Loucy (cell line): ENCODE measurements at regions not wholly inside any gene's neighbourhood (a gene's known extent, or its start where the extent isn't known, plus 50 kb on each side); places are given as distances from the start of the nearest gene placed in this dataset.

Experiments used
- EZH2phosphoT487 ChIP-seq: fragments of 200-600 bp; IDR thresholded peaks from 2 replicates; pipeline ENCODE4 v1.6.1; 2018; ENCODE audit warnings: antibody characterized with exemption, mild to moderate bottlenecking, moderate library complexity, borderline replicate concordance
- TF ChIP-seq, protein P1 (sequence below): fragments of 200-600 bp; sonication (generic); conservative IDR thresholded peaks from 2 replicates; pipeline ENCODE4 v1.5.1; 2014; ENCODE audit warnings: mild to moderate bottlenecking, antibody characterized with exemption, low read length

DNA sequence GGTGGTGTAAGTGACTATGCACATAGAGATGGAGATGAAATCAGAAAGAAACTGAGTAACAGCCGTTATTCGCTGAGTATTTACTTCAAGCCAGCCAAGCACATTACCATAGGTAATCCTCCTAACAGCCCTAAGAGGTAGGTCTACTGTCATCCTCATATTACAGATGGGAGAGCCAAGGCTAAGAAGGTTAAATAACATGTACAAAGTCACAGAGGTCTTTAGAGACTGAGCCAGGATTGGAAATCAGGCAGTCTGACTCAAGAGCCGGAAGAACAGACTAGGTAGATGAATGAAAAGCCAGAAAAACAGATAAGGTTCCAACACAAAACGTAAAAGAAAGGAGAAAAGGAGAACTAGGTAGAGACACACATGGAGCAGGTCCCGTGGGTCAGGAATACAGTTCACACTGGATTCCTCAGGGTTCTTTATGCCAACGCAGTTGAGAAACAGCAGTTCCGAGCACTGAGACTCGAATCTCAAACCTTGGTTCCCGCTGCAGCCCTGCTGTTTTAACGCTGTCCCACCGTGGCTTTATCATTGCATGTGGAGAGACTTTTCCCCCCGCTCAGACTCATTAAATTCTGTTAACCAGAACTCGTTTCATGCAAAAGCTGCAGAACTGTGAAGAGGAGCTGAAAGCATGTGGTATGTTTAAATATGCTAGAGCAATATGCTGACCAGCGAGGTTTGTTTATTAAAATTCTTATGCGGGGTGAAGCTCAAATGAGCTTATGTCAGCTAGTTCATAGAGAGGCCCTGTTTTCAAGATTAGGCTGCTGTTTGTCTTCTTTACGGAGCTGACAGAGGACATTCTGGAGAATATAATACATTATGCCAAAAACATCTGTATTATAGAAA, 537.9 kb downstream of the CD83 start:
- TF ChIP-seq, protein P1, sequence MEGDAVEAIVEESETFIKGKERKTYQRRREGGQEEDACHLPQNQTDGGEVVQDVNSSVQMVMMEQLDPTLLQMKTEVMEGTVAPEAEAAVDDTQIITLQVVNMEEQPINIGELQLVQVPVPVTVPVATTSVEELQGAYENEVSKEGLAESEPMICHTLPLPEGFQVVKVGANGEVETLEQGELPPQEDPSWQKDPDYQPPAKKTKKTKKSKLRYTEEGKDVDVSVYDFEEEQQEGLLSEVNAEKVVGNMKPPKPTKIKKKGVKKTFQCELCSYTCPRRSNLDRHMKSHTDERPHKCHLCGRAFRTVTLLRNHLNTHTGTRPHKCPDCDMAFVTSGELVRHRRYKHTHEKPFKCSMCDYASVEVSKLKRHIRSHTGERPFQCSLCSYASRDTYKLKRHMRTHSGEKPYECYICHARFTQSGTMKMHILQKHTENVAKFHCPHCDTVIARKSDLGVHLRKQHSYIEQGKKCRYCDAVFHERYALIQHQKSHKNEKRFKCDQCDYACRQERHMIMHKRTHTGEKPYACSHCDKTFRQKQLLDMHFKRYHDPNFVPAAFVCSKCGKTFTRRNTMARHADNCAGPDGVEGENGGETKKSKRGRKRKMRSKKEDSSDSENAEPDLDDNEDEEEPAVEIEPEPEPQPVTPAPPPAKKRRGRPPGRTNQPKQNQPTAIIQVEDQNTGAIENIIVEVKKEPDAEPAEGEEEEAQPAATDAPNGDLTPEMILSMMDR = no peak
- TF ChIP-seq EZH2phosphoT487 = no peak
